SK-N-SH (cell line): ENCODE measurements at regions not wholly inside any gene's neighbourhood (a gene's known extent, or its start where the extent isn't known, plus 50 kb on each side); places are given as distances from the start of the nearest gene placed in this dataset.

ENCODE experiments used
- CTCF ChIA-PET: fragments of 300-600, 350-600 bp; formaldehyde crosslinking; extraction: SDS; loops from one replicate; lab custom pipeline; 2021; lab: Yijun Ruan, JAX
- POLR2A ChIA-PET: fragments of 350-600 bp; sonication (Branson Sonifier 250); formaldehyde crosslinking; extraction: SDS; loops from one replicate; lab custom pipeline; 2020; ENCODE audit warnings: antibody characterized with exemption, inconsistent platforms; lab: Yijun Ruan, JAX
- DNase-seq: peaks from one replicate; pipeline ENCODE4 v3.0.0; 2012
- H2AFZ ChIP-seq: fragments of 200-600 bp; sonication (generic); 2 replicates; pipeline ENCODE4 v1.8.1; 2016; ENCODE audit warnings: antibody characterized with exemption, mild to moderate bottlenecking, low read depth
- H3F3A ChIP-seq: fragments of 200-600 bp; sonication (generic); replicated peaks from 2 replicates; pipeline ENCODE3; 2016; ENCODE audit warnings: antibody characterized with exemption, mild to moderate bottlenecking; ENCODE audit not compliant: insufficient read depth
- H3K27ac ChIP-seq, 2 experiments: fragments of 200-500 bp in 1 of 2; fragments of 200-600 bp in 1 of 2; sonication (Bioruptor generic) in 1 of 2; sonication (generic), shearing (Covaris generic) in 1 of 2; 2 replicates each; pipeline versions ENCODE4 v1.5.1 to v1.6.1; 2014 to 2016; ENCODE audit warnings: low read depth in 2 of 2, inconsistent platforms in 1 of 2, low read length in 1 of 2, mild to moderate bottlenecking in 1 of 2, mixed read lengths in 1 of 2
- H3K27me3 ChIP-seq: fragments of 200-600 bp; sonication (generic), shearing (Covaris generic); 2 replicates; pipeline ENCODE4 v1.6.1; 2016; ENCODE audit warnings: mixed run types; ENCODE audit not compliant: insufficient read depth
- H3K36me3 ChIP-seq, 2 experiments: fragments of 200-500 bp in 1 of 2; fragments of 200-600 bp in 1 of 2; sonication (Bioruptor generic) in 1 of 2; sonication (generic) in 1 of 2; replicated peaks in 1 of 2; 2 replicates each; pipeline versions ENCODE3 to v1.5.1; 2014 to 2016; ENCODE audit warnings: low read length in 1 of 2, mild to moderate bottlenecking in 1 of 2; ENCODE audit not compliant: insufficient read depth in 2 of 2, control insufficient read depth in 1 of 2
- H3K4me1 ChIP-seq, 2 experiments: fragments of 200-500 bp in 1 of 2; fragments of 200-600 bp in 1 of 2; sonication (Bioruptor generic) in 1 of 2; sonication (generic), shearing (Covaris generic) in 1 of 2; 2 replicates each; pipeline versions ENCODE4 v1.5.1 to v1.6.1; 2014 to 2016; ENCODE audit warnings: low read depth in 1 of 2, low read length in 1 of 2, mixed run types in 1 of 2; ENCODE audit not compliant: insufficient read depth in 2 of 2, control insufficient read depth in 1 of 2
- H3K4me2 ChIP-seq: fragments of 200-600 bp; sonication (generic), shearing (Covaris generic); 2 replicates; pipeline ENCODE4 v1.6.1; 2017; ENCODE audit warnings: mixed run types
- H3K4me3 ChIP-seq, 2 experiments: fragments of 200-500 bp in 1 of 2; fragments of 200-600 bp in 1 of 2; sonication (Bioruptor generic) in 1 of 2; sonication (generic), shearing (Covaris generic) in 1 of 2; 2 replicates each; pipeline versions ENCODE4 v1.5.1 to v1.8.1; 2014 to 2016; ENCODE audit warnings: low read depth in 2 of 2, inconsistent platforms in 1 of 2, low read length in 1 of 2, mild to moderate bottlenecking in 1 of 2, mixed read lengths in 1 of 2, moderate library complexity in 1 of 2
- H3K79me2 ChIP-seq: fragments of 200-600 bp; sonication (generic); 2 replicates; pipeline ENCODE4 v1.8.1; 2017; ENCODE audit warnings: mild to moderate bottlenecking; ENCODE audit not compliant: insufficient read depth
- H3K9ac ChIP-seq: fragments of 200-600 bp; sonication (generic); 2 replicates; pipeline ENCODE4 v1.6.1; 2017; ENCODE audit warnings: mixed run types
- H3K9me2 ChIP-seq: fragments of 200-600 bp; sonication (generic); 2 replicates; pipeline ENCODE4 v1.6.1; 2017; ENCODE audit warnings: mixed run types
- H3K9me3 ChIP-seq: fragments of 200-600 bp; sonication (generic); 2 replicates; pipeline ENCODE4 v1.6.1; 2017; ENCODE audit warnings: mixed run types, mild to moderate bottlenecking, moderate library complexity
- H4K20me1 ChIP-seq: fragments of 200-600 bp; sonication (generic); 2 replicates; pipeline ENCODE4 v1.6.1; 2017; ENCODE audit warnings: mild to moderate bottlenecking, mixed run types; ENCODE audit not compliant: insufficient read depth
- CTCF ChIP-seq: fragments of 200-600 bp; sonication (generic); IDR thresholded peaks from 2 replicates; pipeline ENCODE4 v1.6.1; 2017; ENCODE audit warnings: antibody characterized with exemption, mild to moderate bottlenecking, moderate library complexity
- EZH2phosphoT487 ChIP-seq: fragments of 200-600 bp; sonication (generic); IDR thresholded peaks from 2 replicates; pipeline ENCODE4 v1.6.1; 2017; ENCODE audit warnings: low read depth, mixed run types, mild to moderate bottlenecking, antibody characterized with exemption, moderate library complexity, borderline replicate concordance
- FOXM1 ChIP-seq: IDR thresholded peaks from 2 replicates; pipeline ENCODE4 v1.4.0; 2012; ENCODE audit warnings: low read depth, mild to moderate bottlenecking
- GABPA ChIP-seq: IDR thresholded peaks from 2 replicates; pipeline ENCODE4 v1.4.0; 2012; ENCODE audit warnings: low read depth, mild to moderate bottlenecking
- GATA2 ChIP-seq: sonication (generic); formaldehyde crosslinking; IDR thresholded peaks from 2 replicates; pipeline ENCODE4 v1.5.0; 2020; ENCODE audit warnings: mild to moderate bottlenecking, missing genetic modification reagents
- IRF3 ChIP-seq: fragments of 150-350 bp; IDR thresholded peaks from 2 replicates; pipeline ENCODE4 v1.6.1; 2016; ENCODE audit warnings: mild to moderate bottlenecking, low read depth, low read length
- MXI1 ChIP-seq: IDR thresholded peaks from 2 replicates; pipeline ENCODE4 v1.6.1; 2012; ENCODE audit warnings: mild to moderate bottlenecking, low read depth, low read length, improper control_type of control experiment
- NFIC ChIP-seq: IDR thresholded peaks from 2 replicates; pipeline ENCODE4 v1.4.0; 2012; ENCODE audit warnings: borderline replicate concordance
- POLR2AphosphoS5 ChIP-seq: IDR thresholded peaks from 2 replicates; pipeline ENCODE4 v1.6.1; 2012; ENCODE audit warnings: low read depth, low read length
- REST ChIP-seq: IDR thresholded peaks from 2 replicates; pipeline ENCODE4 v1.6.1; 2012; ENCODE audit warnings: mild to moderate bottlenecking, low read depth, low read length, moderate library complexity
- RXRA ChIP-seq: IDR thresholded peaks from 2 replicates; pipeline ENCODE4 v1.4.0; 2012; ENCODE audit warnings: low read depth, mild to moderate bottlenecking, borderline replicate concordance
- SMC3 ChIP-seq: IDR thresholded peaks from 2 replicates; pipeline ENCODE4 v1.6.1; 2012; ENCODE audit warnings: low read depth, low read length, improper control_type of control experiment
- TAF1 ChIP-seq: IDR thresholded peaks from 2 replicates; pipeline ENCODE4 v1.6.1; 2012; ENCODE audit warnings: low read depth, mild to moderate bottlenecking, low read length, moderate library complexity, borderline replicate concordance
- TCF12 ChIP-seq: IDR thresholded peaks from 2 replicates; pipeline ENCODE4 v1.4.0; 2012
- TEAD4 ChIP-seq: IDR thresholded peaks from 2 replicates; pipeline ENCODE4 v1.4.0; 2012; ENCODE audit warnings: mild to moderate bottlenecking, borderline replicate concordance; ENCODE audit not compliant: insufficient read depth
- ZBTB33 ChIP-seq: IDR thresholded peaks from 2 replicates; pipeline ENCODE4 v1.4.0; 2012; ENCODE audit warnings: low read depth, borderline replicate concordance
- WGBS: methylation state at CpG from one replicate; pipeline ENCODE4 v1.1.6; 2017; ENCODE audit warnings: low lambda C conversion rate; 5-methylcytosine and 5-hydroxymethylcytosine counted together

- no peak for DNase-seq
- H3K79me2 ChIP-seq = no peaks in the 10 kb centered on the region
- no peaks in the 10 kb centered on the region for H3K9me2 ChIP-seq
- TF ChIP-seq EZH2phosphoT487 (no peak), TCF12 (no peak), GATA2 (no peak), TEAD4 (no peak), NFIC (no peak), ZBTB33 (no peak), TAF1 (no peak), RXRA (no peak), FOXM1 (no peak), SMC3 (no peak), IRF3 (no peak), POLR2AphosphoS5 (no peak), MXI1 (no peak), GABPA (no peak), CTCF (no peak), REST (no peak)
- no peak overlapping the region for H3K4me3 ChIP-seq
- H2AFZ ChIP-seq = no peak overlapping the region
- H3K27ac ChIP-seq = no peak overlapping the region
- 9% methylated on average over 9 of the region's 19 CpGs for WGBS
- no peaks in the 10 kb centered on the region for H3K36me3 ChIP-seq
- H3K9me3 ChIP-seq = no peaks in the 10 kb centered on the region
- no peaks in the 10 kb centered on the region for H3F3A ChIP-seq
- ChIA-PET POLR2A (no interaction called here), CTCF (no interaction called here)
- H3K27me3 ChIP-seq = no peaks in the 10 kb centered on the region; the same call in 1 of the 2 replicates
- no peaks in the 10 kb centered on the region for H4K20me1 ChIP-seq
- no peak overlapping the region for H3K9ac ChIP-seq
- no peak overlapping the region for H3K4me2 ChIP-seq
- no peaks in the 10 kb centered on the region for H3K4me1 ChIP-seq
Measured at GRCh38 chr22:49406879-49407587, 420.6 kb downstream of the BRD1 start.
